Aorta (tissue), 5 donors: ENCODE measurements at regions not wholly inside any gene's neighbourhood (a gene's known extent, or its start where the extent isn't known, plus 50 kb on each side); places are given as distances from the start of the nearest gene placed in this dataset.
"Not testable (repeated sequence)": the region's sequence is repeated elsewhere in the genome, so short reads cannot be mapped to it uniquely, and the experiment has no call there.

Experiments
- ATAC-seq: fragments of 200-7000 bp; cut with Tn5 transposase; one replicate; pipeline ENCODE4 v1.9.1; 2022; ENCODE audit warnings: moderate library complexity; ENCODE audit not compliant: low FRiP score
- DNase-seq, 2 donors: peaks; one replicate each; pipeline ENCODE4 v3.0.0-alpha.2; 2020
- H3K27ac ChIP-seq, 2 donors: one replicate each; pipeline ENCODE4 v1.5.1; 2013; ENCODE audit warnings: low read length in 2 of 2, mild to moderate bottlenecking in 2 of 2, moderate library complexity in 2 of 2, control low read depth in 1 of 2, inconsistent platforms in 1 of 2, low read depth in 1 of 2
- H3K27me3 ChIP-seq, 2 donors: one replicate each; pipeline ENCODE4 v1.6.1; 2013; ENCODE audit warnings: control low read depth in 1 of 2, low read length in 1 of 2, mild to moderate bottlenecking in 1 of 2, moderate library complexity in 1 of 2; ENCODE audit not compliant: insufficient read depth in 2 of 2, control insufficient read depth in 1 of 2
- H3K36me3 ChIP-seq, 2 donors: one replicate each; pipeline ENCODE4 v1.6.1; 2013; ENCODE audit warnings: control low read depth in 1 of 2, low read length in 1 of 2, mild to moderate bottlenecking in 1 of 2; ENCODE audit not compliant: insufficient read depth in 2 of 2, control insufficient read depth in 1 of 2
- H3K4me1 ChIP-seq, 2 donors: one replicate each; pipeline ENCODE4 v1.6.1; 2013; ENCODE audit warnings: low read length in 2 of 2, control low read depth in 1 of 2, mild to moderate bottlenecking in 1 of 2, moderate library complexity in 1 of 2; ENCODE audit not compliant: insufficient read depth in 2 of 2, control insufficient read depth in 1 of 2
- H3K4me3 ChIP-seq, 2 donors: one replicate each; pipeline ENCODE4 v1.5.1; 2013; ENCODE audit warnings: low read length in 2 of 2, control low read depth in 1 of 2, mild to moderate bottlenecking in 1 of 2
- H3K9me3 ChIP-seq: one replicate; pipeline ENCODE4 v1.6.1; 2013; ENCODE audit warnings: mild to moderate bottlenecking, low read length; ENCODE audit not compliant: control insufficient read depth
- WGBS, 2 donors: extraction: QIAGEN DNeasy Blood & Tissue Kit; methylation state at CpG; one replicate each; pipeline ENCODE4 v1.1.7; 2013; 5-methylcytosine and 5-hydroxymethylcytosine counted together
- intact Hi-C, 2 donors: fragments of 100-400 bp; cut with DNase I; formaldehyde crosslinking; loops; one replicate each; pipeline versions ENCODE4 v1.14.2 to v1.15.0; 2022
- donor health status: healthy with polysubstance abuse.
- donor health status: Bipolar disorder and iron deficiency.
- donor health status: DM: no; HTN: no; CAD: no.
- donor health status: DM: no; HTN: no; CAD: no.
- donor health status: DM: yes; HTN: yes; CAD: no.

DNA sequence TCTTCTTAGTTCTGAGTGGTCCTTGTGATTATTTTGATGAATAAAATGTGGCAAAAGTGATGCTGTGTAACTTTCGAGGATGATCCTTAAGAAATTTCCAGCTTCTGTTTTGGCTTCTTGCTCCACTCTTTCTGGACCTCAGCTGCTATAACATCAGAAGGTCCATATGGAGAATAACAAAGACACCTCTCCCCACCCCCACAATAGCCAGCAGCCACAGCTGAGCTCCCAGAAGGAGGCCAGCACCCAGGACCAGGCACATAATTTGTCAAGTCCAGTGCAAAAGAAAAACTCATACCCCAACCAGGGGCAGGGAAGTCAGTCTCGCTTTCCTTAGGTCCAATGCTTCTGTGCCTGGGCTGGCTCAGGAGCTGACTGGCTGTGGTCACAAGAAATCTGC lies 357.6 kb downstream of the RFC3 start:
- Histone ChIP-seq H3K27me3 (no peaks in the 10 kb centered on the region), H3K27ac (no peak overlapping the region), H3K4me1 (peaks cover 2 to 6% of the 10 kb centered on the region in 2 donors), H3K4me3 (no peak overlapping the region), H3K9me3 (no peaks in the 10 kb centered on the region), H3K36me3 (no peaks in the 10 kb centered on the region)
- 91 to 93% methylated on average over 2 of the region's 2 CpGs for WGBS, 2 donors
- ATAC-seq (no peak), DNase-seq (no peak)
- intact Hi-C loops, result no loop called here

DNA sequence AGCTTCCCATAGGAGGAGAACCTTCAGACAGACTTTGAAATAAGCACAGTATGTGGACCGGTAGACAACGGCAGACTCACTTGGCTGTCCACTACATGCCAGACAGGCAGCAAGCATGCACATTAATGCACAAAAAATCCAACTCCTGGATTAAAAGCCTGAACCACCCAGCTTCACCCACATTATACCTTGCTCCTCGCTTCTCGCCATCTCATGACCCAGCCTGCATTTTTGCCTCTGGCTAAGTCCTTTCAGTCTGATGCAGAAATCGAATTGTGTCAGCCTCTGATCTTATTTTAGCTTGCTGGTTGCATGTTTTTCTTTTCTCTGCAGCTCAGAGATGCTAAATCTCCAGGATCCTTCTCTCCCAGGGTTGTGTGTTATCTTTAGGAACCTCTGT lies 358.7 kb downstream of the RFC3 start:
- intact Hi-C loops, result no loop called here
- no peak overlapping the region for H3K4me3 ChIP-seq
- ATAC-seq (no peak), DNase-seq (no peak)
- H3K36me3 ChIP-seq, result no peaks in the 10 kb centered on the region
- H3K27me3 ChIP-seq, result no peaks in the 10 kb centered on the region
- H3K9me3 ChIP-seq, result no peaks in the 10 kb centered on the region
- WGBS, 2 donors, result 24 to 32% methylated on average over 5 of the region's 5 CpGs
- no peak overlapping the region for H3K27ac ChIP-seq
- H3K4me1 ChIP-seq, result peaks cover 2 to 6% of the 10 kb centered on the region in 2 donors

- no peak for ATAC-seq
- WGBS, 2 donors, result 0% methylated on average over 1 of the region's 1 CpG
These were observed 361.5 kb downstream of the RFC3 start for GRCh38 chr13:34179481-34179880.

DNA sequence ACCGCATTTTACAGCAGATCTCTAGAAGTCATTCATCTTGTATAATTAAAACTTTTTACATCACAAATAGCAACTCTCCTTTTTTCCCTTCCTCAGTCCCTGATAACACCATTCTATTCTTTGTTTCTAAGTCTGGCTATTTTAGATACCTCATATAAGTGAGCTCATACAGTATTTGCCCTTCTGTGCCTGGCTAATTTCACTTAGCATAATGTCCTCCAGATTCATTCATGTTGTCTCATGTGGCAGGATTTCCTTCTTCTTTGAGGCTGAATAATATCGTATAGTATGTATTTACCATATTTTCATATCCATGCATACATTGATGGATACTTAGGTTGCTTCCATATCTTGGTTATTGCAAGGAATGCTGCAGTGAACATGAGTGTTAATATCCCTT lies 362.0 kb downstream of the RFC3 start:
- WGBS, 2 donors, result 54 to 62% methylated on average over 2 of the region's 2 CpGs
- DNase-seq (no peak), ATAC-seq (no peak)
- H3K4me1 ChIP-seq, result peaks cover 2 to 6% of the 10 kb centered on the region in 2 donors
- no peak overlapping the region for H3K27ac ChIP-seq
- peaks cover 2% of the 10 kb centered on the region for H3K9me3 ChIP-seq
- no peaks in the 10 kb centered on the region for H3K27me3 ChIP-seq
- H3K4me3 ChIP-seq, result no peak overlapping the region
- intact Hi-C loops, result no loop called here
- H3K36me3 ChIP-seq, result no peaks in the 10 kb centered on the region

More at GRCh38 chr13:34179481-34179880, 361.5 kb downstream of the RFC3 start:
- peaks cover 2 to 6% of the 10 kb centered on the region in 2 donors for H3K4me1 ChIP-seq
- H3K27me3 ChIP-seq, result no peaks in the 10 kb centered on the region
- peak overlapping the region; percentile 60 to 64 for H3K27ac ChIP-seq
- H3K4me3 ChIP-seq, result no peak overlapping the region
- no peak for DNase-seq
- H3K9me3 ChIP-seq, result peaks cover 2% of the 10 kb centered on the region
- no peaks in the 10 kb centered on the region for H3K36me3 ChIP-seq
- intact Hi-C loops, result no loop called here

DNA sequence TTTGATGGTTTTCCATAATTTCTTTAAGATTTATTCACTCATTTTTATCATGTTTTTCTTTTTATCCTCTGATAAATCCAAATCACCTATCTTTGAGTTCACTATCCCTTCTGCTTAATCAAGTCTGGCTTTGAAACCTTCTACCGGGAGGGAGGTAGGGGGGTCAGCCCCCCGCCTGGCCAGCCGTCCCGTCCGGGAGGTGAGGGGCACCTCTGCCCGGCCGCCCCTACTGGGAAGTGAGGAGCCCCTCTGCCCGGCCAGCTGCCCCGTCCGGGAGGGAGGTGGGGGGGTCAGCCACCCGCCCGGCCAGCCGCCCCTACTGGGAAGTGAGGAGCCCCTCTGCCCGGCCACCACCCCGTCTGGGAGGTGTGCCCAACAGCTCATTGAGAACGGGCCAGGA lies 363.3 kb downstream of the RFC3 start:
- H3K27ac ChIP-seq, H3K9me3 ChIP-seq, H3K36me3 ChIP-seq, intact Hi-C loops, DNase-seq, H3K27me3 ChIP-seq, H3K4me3 ChIP-seq, ATAC-seq, H3K4me1 ChIP-seq: not testable (repeated sequence)
- 97% methylated on average over 15 to 16 of the region's 16 CpGs for WGBS, 2 donors

- no peaks in the 10 kb centered on the region for H3K9me3 ChIP-seq
- intact Hi-C loops, result no loop called here
- ATAC-seq, result no peak
- no peaks in the 10 kb centered on the region for H3K4me1 ChIP-seq
- no peaks in the 10 kb centered on the region for H3K36me3 ChIP-seq
- no peak for DNase-seq
- no peak overlapping the region for H3K27ac ChIP-seq
- H3K27me3 ChIP-seq, result no peaks in the 10 kb centered on the region
- WGBS, 2 donors, result 91 to 94% methylated on average over 2 of the region's 2 CpGs
- H3K4me3 ChIP-seq, result no peak overlapping the region
These were observed 372.0 kb downstream of the RFC3 start for GRCh38 chr13:34189946-34190345.

DNA sequence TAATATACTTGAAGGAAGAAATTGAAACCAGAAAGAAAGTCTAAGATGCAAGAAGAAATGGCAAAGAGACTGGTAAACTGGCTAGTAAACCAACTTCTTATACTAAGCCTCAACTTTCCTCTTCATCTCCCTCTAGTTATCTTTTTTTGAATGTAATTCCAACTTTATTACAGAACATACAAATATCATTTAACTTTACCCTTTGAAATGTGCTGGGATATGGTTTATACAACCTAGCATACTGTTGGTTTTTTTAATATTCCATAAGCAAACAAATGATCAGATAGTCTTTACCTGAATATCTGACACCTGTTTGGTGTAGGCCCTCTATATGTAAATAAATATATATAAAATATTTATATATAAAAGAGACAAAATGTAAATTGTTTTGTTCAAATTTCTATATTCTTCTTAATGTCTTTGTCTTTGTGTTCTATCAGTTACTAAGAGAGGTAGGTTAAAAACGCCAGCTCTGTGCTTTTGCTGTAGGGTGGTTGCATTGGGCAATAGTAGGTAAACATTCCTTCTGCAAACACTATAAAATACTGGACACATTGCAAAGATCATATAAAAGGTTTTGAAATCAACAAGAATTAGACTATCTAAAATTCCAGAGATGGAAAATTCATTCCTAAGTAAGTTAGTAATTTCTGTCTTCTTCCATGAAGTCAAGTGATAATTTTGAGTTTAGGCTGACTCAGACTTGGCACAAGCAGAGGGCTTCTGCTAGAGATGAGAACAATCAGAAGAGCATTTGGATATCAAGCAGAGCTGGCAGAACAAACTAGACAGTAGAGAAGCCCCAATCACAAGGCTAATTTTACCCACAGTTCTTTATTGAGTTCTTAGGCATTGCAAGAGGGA lies 383.3 kb downstream of the RFC3 start:
- Histone ChIP-seq H3K4me3 (no peak overlapping the region), H3K27me3 (no peaks in the 10 kb centered on the region), H3K4me1 (no peaks in the 10 kb centered on the region), H3K9me3 (peaks cover 1% of the 10 kb centered on the region), H3K36me3 (no peaks in the 10 kb centered on the region), H3K27ac (no peak overlapping the region)
- ATAC-seq (no peak), DNase-seq (no peak)
- intact Hi-C loops, result loop anchor here in 1 of 2 donors (5.0 kb wide), 1 partner anchor 956 kb away; no protein-coding TSS in a partner anchor
- 89 to 91% methylated on average over 1 of the region's 1 CpG for whole genome bisulfite sequencing, 2 donors

GRCh38 chr13:34207334-34207733 lies 389.4 kb downstream of the RFC3 start:
- peaks cover 0 to 2% of the 10 kb centered on the region in 2 donors for H3K4me1 ChIP-seq
- H3K27ac ChIP-seq, result peak overlapping the region in 1 of 2 donors; percentile 78
- ATAC-seq (no peak), DNase-seq (peak; percentile 56 to 75)
- no peaks in the 10 kb centered on the region for H3K36me3 ChIP-seq
- no peaks in the 10 kb centered on the region for H3K9me3 ChIP-seq
- H3K4me3 ChIP-seq, result no peak overlapping the region
- intact Hi-C loops, result loop anchor here in 1 of 2 donors (5.0 kb wide), 1 partner anchor 35 kb away; no protein-coding TSS in a partner anchor
- H3K27me3 ChIP-seq, result no peaks in the 10 kb centered on the region
- WGBS, 2 donors, result 14 to 17% methylated on average over 4 of the region's 4 CpGs

DNA sequence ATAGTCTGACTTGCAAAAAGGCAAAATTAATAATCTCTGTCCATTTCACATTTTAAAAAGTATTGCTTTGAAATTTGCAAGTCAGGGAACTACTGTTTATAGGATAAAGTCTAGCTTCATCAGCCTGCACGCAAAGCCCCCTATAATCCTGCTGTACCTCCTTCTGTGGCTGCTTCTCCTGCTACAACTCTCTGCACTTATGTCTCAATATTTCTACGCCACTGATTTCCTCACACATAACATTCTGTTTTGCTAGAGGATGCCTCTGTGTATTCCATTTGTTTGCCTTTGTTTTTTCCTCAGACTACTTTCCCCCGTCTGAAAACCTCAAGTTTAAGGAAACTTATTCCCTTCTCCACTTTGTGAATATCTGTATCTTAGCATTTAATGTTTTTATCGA lies 389.9 kb downstream of the RFC3 start:
- Histone ChIP-seq H3K4me3 (no peak overlapping the region), H3K27me3 (no peaks in the 10 kb centered on the region), H3K36me3 (no peaks in the 10 kb centered on the region), H3K4me1 (peaks cover 0 to 2% of the 10 kb centered on the region in 2 donors), H3K27ac (no peak overlapping the region), H3K9me3 (no peaks in the 10 kb centered on the region)
- intact Hi-C loops, result loop anchor here in 1 of 2 donors (5.0 kb wide), 1 partner anchor 36 kb away; no protein-coding TSS in a partner anchor
- 86 to 91% methylated on average over 4 of the region's 4 CpGs for WGBS, 2 donors
- DNase-seq (no peak), ATAC-seq (no peak)
